Neural crest cell (in vitro differentiated cells): ENCODE measurements at regions not wholly inside any gene's neighbourhood (a gene's known extent, or its start where the extent isn't known, plus 50 kb on each side); places are given as distances from the start of the nearest gene placed in this dataset.

ENCODE experiments used
- DNase-seq: peaks from one replicate; pipeline ENCODE4 v3.0.0; 2021; ENCODE audit warnings: low read depth, mixed read lengths, low spot score
- H3K27ac Mint-ChIP-seq: one replicate; pipeline ENCODE4 v1.8.0; 2021; ENCODE audit warnings: mild to moderate bottlenecking, mixed read lengths; ENCODE audit not compliant: unreplicated experiment
- H3K27me3 Mint-ChIP-seq: 2 replicates; pipeline ENCODE4 v1.8.0; 2021; ENCODE audit warnings: low read depth, mild to moderate bottlenecking, mixed read lengths
- H3K36me3 Mint-ChIP-seq: 2 replicates; pipeline ENCODE4 v1.8.0; 2021; ENCODE audit warnings: low read depth, mild to moderate bottlenecking, mixed read lengths
- H3K4me1 Mint-ChIP-seq: 2 replicates; pipeline ENCODE4 v1.8.0; 2021; ENCODE audit warnings: mixed read lengths
- H3K4me3 Mint-ChIP-seq: one replicate; pipeline ENCODE4 v1.8.0; 2021; ENCODE audit warnings: mild to moderate bottlenecking, mixed read lengths
- H3K9me3 Mint-ChIP-seq: 2 replicates; pipeline ENCODE4 v1.8.0; 2021; ENCODE audit warnings: mixed read lengths
- TF ChIP-seq, protein P1 (sequence below): fragments of 200-600 bp; sonication (generic); conservative IDR thresholded peaks from 2 replicates; pipeline ENCODE4 v1.5.0; 2021; ENCODE audit warnings: antibody characterized with exemption, mild to moderate bottlenecking

DNA sequence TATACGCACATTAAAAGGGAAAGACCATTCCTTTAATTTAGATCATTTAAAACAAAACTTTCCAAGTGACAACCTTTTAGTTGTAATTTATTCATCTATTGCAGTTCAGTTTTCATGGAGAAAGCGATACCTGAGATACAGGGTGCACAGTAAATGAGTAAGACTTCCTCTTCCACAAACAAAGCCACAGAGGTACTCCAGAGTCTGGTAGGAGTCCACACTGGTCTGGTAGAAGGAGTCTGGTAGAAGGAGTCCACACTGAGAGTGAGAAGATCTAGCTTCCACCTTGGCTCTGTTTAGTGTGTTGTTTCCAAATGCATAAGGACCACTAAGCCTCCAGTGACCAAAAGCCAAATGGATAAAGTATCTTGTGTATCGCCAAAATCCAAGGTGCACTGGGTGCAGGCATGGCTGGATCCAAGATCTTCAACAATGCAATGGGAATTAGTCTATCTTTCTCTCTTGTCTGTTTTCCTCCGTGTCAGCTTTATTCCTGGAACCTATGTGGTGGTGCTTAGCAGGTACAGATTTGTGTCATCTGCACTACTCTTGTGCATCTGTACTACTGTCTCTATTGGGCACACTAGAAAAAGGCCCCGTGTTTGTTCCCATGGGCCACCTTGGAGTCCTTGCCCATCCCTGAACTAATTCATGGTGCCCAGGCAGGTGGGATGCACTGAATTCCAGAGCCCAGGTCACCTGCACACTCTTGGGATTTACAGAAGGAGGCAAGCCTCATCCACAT is 331.1 kb downstream of the BCL11B start:
- no peaks in the 10 kb centered on the region for H3K4me1 Mint-ChIP-seq
- H3K9me3 Mint-ChIP-seq: no peaks in the 10 kb centered on the region
- H3K27me3 Mint-ChIP-seq: peaks cover 11% of the 10 kb centered on the region
- TF ChIP-seq, protein P1, sequence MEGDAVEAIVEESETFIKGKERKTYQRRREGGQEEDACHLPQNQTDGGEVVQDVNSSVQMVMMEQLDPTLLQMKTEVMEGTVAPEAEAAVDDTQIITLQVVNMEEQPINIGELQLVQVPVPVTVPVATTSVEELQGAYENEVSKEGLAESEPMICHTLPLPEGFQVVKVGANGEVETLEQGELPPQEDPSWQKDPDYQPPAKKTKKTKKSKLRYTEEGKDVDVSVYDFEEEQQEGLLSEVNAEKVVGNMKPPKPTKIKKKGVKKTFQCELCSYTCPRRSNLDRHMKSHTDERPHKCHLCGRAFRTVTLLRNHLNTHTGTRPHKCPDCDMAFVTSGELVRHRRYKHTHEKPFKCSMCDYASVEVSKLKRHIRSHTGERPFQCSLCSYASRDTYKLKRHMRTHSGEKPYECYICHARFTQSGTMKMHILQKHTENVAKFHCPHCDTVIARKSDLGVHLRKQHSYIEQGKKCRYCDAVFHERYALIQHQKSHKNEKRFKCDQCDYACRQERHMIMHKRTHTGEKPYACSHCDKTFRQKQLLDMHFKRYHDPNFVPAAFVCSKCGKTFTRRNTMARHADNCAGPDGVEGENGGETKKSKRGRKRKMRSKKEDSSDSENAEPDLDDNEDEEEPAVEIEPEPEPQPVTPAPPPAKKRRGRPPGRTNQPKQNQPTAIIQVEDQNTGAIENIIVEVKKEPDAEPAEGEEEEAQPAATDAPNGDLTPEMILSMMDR: no peak
- no peak for DNase-seq
- H3K4me3 Mint-ChIP-seq: no peak overlapping the region
- peak overlapping the region; percentile 7 for H3K27ac Mint-ChIP-seq
- no peaks in the 10 kb centered on the region for H3K36me3 Mint-ChIP-seq

DNA sequence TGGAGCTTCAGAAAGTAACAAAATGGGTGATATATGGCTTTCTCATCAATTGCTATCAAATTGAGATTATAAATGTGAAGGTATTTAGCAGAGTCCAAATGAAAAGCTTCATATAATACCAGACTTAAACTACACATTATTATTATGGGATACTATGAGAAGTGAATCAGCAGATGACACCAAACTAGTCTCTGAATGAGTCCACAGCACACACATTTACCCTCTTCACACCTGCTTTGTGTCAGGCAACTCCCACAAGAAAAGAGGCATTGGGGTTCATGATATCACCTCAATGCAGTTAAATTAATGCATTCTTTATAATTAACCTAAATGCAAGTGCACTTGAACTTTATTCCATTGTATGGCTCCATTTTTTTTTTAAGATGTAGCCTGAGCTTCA is 330.5 kb downstream of the BCL11B start:
- H3K36me3 Mint-ChIP-seq: no peaks in the 10 kb centered on the region
- no peak overlapping the region for H3K27ac Mint-ChIP-seq
- TF ChIP-seq, protein P1: no peak
- no peak for DNase-seq
- H3K27me3 Mint-ChIP-seq: peaks cover 11% of the 10 kb centered on the region
- peaks cover 5% of the 10 kb centered on the region for H3K4me1 Mint-ChIP-seq
- H3K4me3 Mint-ChIP-seq: no peak overlapping the region
- no peaks in the 10 kb centered on the region for H3K9me3 Mint-ChIP-seq

DNA sequence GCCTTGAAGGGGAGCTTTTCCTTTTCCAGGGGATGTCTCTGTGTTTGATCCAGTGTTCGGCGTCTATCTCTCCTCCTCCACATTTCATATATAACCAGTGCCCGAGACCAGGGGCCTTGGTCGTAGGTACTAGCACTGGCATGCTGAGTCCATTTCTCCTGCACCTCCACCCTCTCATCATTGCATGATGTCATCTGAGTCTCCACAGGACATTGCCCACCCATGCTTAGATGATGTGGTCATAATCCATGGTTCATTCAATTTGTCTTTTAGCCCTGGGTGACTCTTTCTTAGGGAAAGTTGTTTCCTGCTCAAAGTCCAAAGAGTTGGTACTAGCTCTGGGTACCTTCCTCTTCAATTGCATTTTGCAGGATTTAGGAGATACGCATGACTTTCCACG is 328.1 kb downstream of the BCL11B start:
- no peak overlapping the region for H3K27ac Mint-ChIP-seq
- H3K4me3 Mint-ChIP-seq: no peak overlapping the region
- peaks cover 11% of the 10 kb centered on the region for H3K27me3 Mint-ChIP-seq
- H3K9me3 Mint-ChIP-seq: no peaks in the 10 kb centered on the region
- TF ChIP-seq, protein P1: no peak
- DNase-seq: no peak
- no peaks in the 10 kb centered on the region for H3K36me3 Mint-ChIP-seq
- H3K4me1 Mint-ChIP-seq: peaks cover 19% of the 10 kb centered on the region

DNA sequence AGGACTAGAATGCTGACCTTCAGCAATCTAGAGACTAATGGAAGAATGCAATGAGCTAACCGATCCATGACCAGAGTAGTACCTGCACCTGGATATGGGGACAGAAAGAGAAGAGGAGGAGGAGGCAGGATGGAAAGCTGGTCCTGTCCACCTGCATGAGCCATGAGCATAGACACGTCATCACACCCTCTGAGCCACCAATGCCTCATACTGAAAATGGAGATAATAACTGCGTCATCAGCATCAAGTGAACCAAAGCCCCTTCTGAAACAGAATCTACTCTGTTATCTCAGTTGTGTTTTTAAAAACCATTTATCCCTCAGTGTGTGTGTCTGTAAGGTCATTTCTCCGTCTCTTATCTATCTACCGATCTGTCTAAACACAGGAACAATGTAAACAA is 327.0 kb downstream of the BCL11B start:
- no peak overlapping the region for H3K4me3 Mint-ChIP-seq
- TF ChIP-seq, protein P1: no peak
- no peaks in the 10 kb centered on the region for H3K36me3 Mint-ChIP-seq
- H3K27me3 Mint-ChIP-seq: peaks cover 2% of the 10 kb centered on the region
- H3K4me1 Mint-ChIP-seq: peaks cover 27% of the 10 kb centered on the region
- no peak overlapping the region for H3K27ac Mint-ChIP-seq
- no peaks in the 10 kb centered on the region for H3K9me3 Mint-ChIP-seq
- DNase-seq: no peak

DNA sequence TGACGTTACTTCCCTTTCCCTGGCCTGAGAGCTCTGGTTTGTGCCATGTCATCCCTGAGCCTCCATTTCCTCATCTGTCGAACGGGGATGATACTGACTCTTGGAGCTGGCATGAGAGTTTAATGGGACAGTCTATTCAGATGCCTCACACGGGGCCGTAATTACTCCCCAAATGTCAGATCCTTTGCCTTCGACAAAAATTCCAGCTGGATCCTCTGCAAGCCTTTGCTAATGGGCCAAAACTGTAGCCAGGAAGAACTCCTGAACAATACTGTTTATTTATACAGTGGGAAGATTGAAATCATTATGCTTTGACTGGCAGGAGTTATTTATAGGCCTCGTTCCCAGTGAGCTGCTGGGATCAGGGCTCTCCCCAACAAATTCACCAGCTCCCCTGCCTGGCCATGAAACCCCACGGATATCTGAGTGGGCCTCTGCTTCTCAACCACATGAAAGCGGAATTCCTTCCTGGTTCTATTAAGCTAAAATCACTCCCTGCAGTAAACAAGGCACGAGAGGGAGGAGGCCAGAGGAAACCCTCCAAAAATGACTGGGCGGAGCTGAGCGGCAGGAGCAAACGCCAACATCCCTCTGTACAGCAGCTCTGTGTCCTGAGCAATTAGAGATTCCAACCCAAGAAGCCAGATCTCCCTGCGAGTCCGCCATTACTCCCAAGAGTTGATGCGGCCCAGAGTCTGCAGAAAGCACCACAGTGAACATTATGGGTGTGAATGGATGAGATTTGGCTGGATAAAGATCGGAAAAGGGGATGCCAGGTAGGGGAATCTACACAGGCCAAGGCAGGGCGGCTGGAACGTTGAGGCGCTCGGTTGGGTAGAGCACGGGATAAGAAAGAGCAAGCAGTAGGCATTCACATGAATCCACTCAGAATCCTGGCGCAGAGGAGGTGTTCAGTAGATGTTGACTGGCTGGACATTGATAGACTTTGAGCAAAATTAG is 326.1 kb downstream of the BCL11B start:
- Mint-ChIP-seq H3K27me3 (no peaks in the 10 kb centered on the region), H3K27ac (no peak overlapping the region), H3K36me3 (no peaks in the 10 kb centered on the region), H3K9me3 (no peaks in the 10 kb centered on the region), H3K4me1 (peaks cover 27% of the 10 kb centered on the region), H3K4me3 (no peak overlapping the region)
- TF ChIP-seq, protein P1: no peak
- no peak for DNase-seq
